ENCODE measurements at regions not wholly inside any gene's neighbourhood (a gene's known extent, or its start where the extent isn't known, plus 50 kb on each side); places are given as distances from the start of the nearest gene placed in this dataset.

DNA sequence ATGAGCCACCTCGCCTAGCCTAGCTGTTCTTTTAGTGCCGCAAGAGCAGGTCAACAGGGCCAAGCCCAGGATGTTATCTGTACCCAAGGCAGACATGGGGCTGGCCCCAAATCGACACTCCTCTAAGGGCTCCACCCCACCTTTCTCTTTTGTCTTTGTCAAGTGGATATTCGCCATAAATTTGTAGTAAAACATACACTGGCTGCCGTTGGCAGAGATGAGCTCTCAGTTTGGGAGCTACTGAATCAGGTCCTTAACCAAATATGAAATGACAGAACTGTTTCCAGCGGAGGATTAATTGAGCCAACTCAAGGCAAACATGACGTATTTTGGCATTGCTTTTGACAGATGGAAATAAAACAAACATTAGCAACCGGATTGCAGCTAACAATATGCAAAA, 556.9 kb upstream of the CDH5 start:
- no peak overlapping the region for H3K4me2 ChIP-seq (ENCODE audit: insufficient read depth in 1 of 2, low read depth in 2 of 2, low read length in 2 of 2)
- no peak overlapping the region for H3K4ac ChIP-seq (replicated peaks; ENCODE audit: insufficient read length, low read depth, low read length)
- H3K4me3 ChIP-seq (ENCODE audit: extremely low read depth in 1 of 4, insufficient read depth in 2 of 4, low read depth in 3 of 4, low read length in 4 of 4): no peak overlapping the region
- H3K79me1 ChIP-seq (ENCODE audit: low read depth, low read length): no peaks in the 10 kb centered on the region
- no peaks in the 10 kb centered on the region for H3K4me1 ChIP-seq (replicated peaks in 1 of 4; ENCODE audit: control insufficient read depth in 3 of 4, insufficient read depth in 4 of 4, low read length in 3 of 4)
- H2AFZ ChIP-seq (ENCODE audit: low read length): no peak overlapping the region
- H4K91ac ChIP-seq (replicated peaks; ENCODE audit: insufficient read length, low read length): no peak overlapping the region
- WGBS, 2 experiments (ENCODE audit: extremely low coverage in 1 of 2, insufficient coverage in 1 of 2, insufficient read length in 1 of 2, insufficient replicate concordance in 2 of 2, low coverage in 1 of 2, low lambda C conversion rate in 2 of 2, missing lambda C conversion rate in 1 of 2): 91% methylated on average over 7 of the region's 8 CpGs; no CpG with 5 or more reads in 1 of the 2 experiments
- no peak overlapping the region for H2BK5ac ChIP-seq (ENCODE audit: low read depth, low read length)
- H2BK12ac ChIP-seq (ENCODE audit: low read depth, low read length): no peak overlapping the region
- H2BK120ac ChIP-seq (replicated peaks; ENCODE audit: low read depth, low read length): no peak overlapping the region
- H3K23ac ChIP-seq (ENCODE audit: insufficient read length): no peak overlapping the region
- no peaks in the 10 kb centered on the region for H3K79me2 ChIP-seq (ENCODE audit: control insufficient read depth in 1 of 2, insufficient read depth in 2 of 2, low read length in 2 of 2)
- H4K8ac ChIP-seq (ENCODE audit: extremely low read depth, insufficient read depth, low read length): no peak overlapping the region
- ChIA-PET POLR2A (ENCODE audit: partially characterized antibody) (no interaction called here), CTCF (ENCODE audit: partially characterized antibody) (interaction anchor here (1.0 to 1.7 kb wide), 3 partner anchors 36 to 305 kb away, joined by 3 read pairs; no protein-coding TSS in a partner anchor)
- H4K5ac ChIP-seq (ENCODE audit: insufficient read length, low read depth, low read length): no peak overlapping the region
- no peaks in the 10 kb centered on the region for H4K20me1 ChIP-seq (replicated peaks in 1 of 2; ENCODE audit: control insufficient read depth in 1 of 2, insufficient read depth in 2 of 2, low read length in 2 of 2)
- H3K9me3 ChIP-seq (ENCODE audit: insufficient read depth in 2 of 2, low read depth in 1 of 2, low read length in 1 of 2): no peaks in the 10 kb centered on the region
- no peak overlapping the region for H2AK5ac ChIP-seq (ENCODE audit: low read depth, low read length)
- H3K9ac ChIP-seq (replicated peaks in 1 of 4; ENCODE audit: extremely low read depth in 1 of 4, low read depth in 3 of 4, low read length in 3 of 4): no peak overlapping the region
- H3K36me3 ChIP-seq (ENCODE audit: control insufficient read depth in 2 of 4, insufficient read depth in 4 of 4, low read length in 3 of 4): no peaks in the 10 kb centered on the region
- no peaks in the 10 kb centered on the region for H3K27me3 ChIP-seq (replicated peaks in 1 of 4; ENCODE audit: control insufficient read depth in 3 of 4, extremely low read depth in 1 of 4, insufficient read depth in 3 of 4, low read length in 3 of 4)
- DNase-seq (ENCODE audit: low read depth in 1 of 2, low spot score in 2 of 2) (no peak), FAIRE-seq (no peak)
- H3K56ac ChIP-seq (replicated peaks; ENCODE audit: insufficient read length, low read depth, low read length): no peak overlapping the region
- TF ChIP-seq CBX8 (IDR thresholded peaks at IDR 0.05; ENCODE audit: borderline replicate concordance, low read depth, low read length) (no peak), TCF12 (IDR thresholded peaks at IDR 0.05; ENCODE audit: low read depth, low read length) (no peak), CEBPB (IDR thresholded peaks at IDR 0.05; ENCODE audit: low read depth, low read length) (no peak), RFX5 (IDR thresholded peaks at IDR 0.05; ENCODE audit: borderline replicate concordance, low read depth, low read length) (no peak), SRF (IDR thresholded peaks at IDR 0.05; ENCODE audit: low read depth, low read length) (no peak), NRF1 (IDR thresholded peaks at IDR 0.05; ENCODE audit: low read depth, low read length) (no peak), EZH2 (IDR thresholded peaks at IDR 0.05; ENCODE audit: low read depth, low read length, severe bottlenecking) (no peak), SUZ12 (IDR thresholded peaks at IDR 0.05; ENCODE audit: low read length) (no peak), BCL11A (IDR thresholded peaks at IDR 0.05; ENCODE audit: low read depth in 2 of 2, low read length in 2 of 2) (no peak), SIN3A (conservative IDR thresholded peaks at IDR 0.05 in 1 of 2, IDR thresholded peaks at IDR 0.05 in 1 of 2; ENCODE audit: low read depth in 1 of 2, low read length in 2 of 2) (no peak), SP4 (IDR thresholded peaks at IDR 0.05; ENCODE audit: low read length) (no peak), GABPA (IDR thresholded peaks at IDR 0.05; ENCODE audit: borderline replicate concordance, insufficient read depth, low read length) (no peak)
- no peak overlapping the region for H3K14ac ChIP-seq (ENCODE audit: insufficient read length)
- H3K23me2 ChIP-seq (ENCODE audit: low read depth, low read length): no peaks in the 10 kb centered on the region
- no peak overlapping the region for H3K27ac ChIP-seq (ENCODE audit: low read depth, low read length)
- H3K18ac ChIP-seq (ENCODE audit: extremely low read depth, low read length): no peak overlapping the region
- H2BK20ac ChIP-seq (ENCODE audit: low read length): no peak overlapping the region
- H2BK15ac ChIP-seq (ENCODE audit: low read length): no peak overlapping the region

All from H1 (cell line).